Immature natural killer cell (primary cell): ENCODE measurements at regions not wholly inside any gene's neighbourhood (a gene's known extent, or its start where the extent isn't known, plus 50 kb on each side); places are given as distances from the start of the nearest gene placed in this dataset.
"Not testable (repeated sequence)": the region's sequence is repeated elsewhere in the genome, so short reads cannot be mapped to it uniquely, and the experiment has no call there.

Source experiments
- DNase-seq, 3 donors: peaks; one replicate each; pipeline ENCODE4 v3.0.0; 2022; ENCODE audit warnings: mixed read lengths in 1 of 3
- H3K27ac Mint-ChIP-seq, 6 donors: one replicate each; pipeline ENCODE4 v1.8.0; 2020; ENCODE audit warnings: mixed read lengths in 6 of 6, mild to moderate bottlenecking in 5 of 6, inconsistent platforms in 4 of 6, moderate library complexity in 3 of 6
- H3K27me3 Mint-ChIP-seq, 3 donors: one replicate each; pipeline ENCODE4 v1.8.0; 2020 to 2021; ENCODE audit warnings: low read depth in 3 of 3, mild to moderate bottlenecking in 3 of 3, mixed read lengths in 3 of 3, moderate library complexity in 3 of 3, inconsistent platforms in 1 of 3
- H3K36me3 Mint-ChIP-seq, 3 donors: one replicate each; pipeline ENCODE4 v1.8.0; 2020; ENCODE audit warnings: mixed read lengths in 3 of 3, inconsistent platforms in 2 of 3, mild to moderate bottlenecking in 2 of 3
- H3K4me1 Mint-ChIP-seq, 2 donors: one replicate each; pipeline ENCODE4 v1.8.0; 2020; ENCODE audit warnings: inconsistent platforms in 2 of 2, mild to moderate bottlenecking in 2 of 2, mixed read lengths in 2 of 2, moderate library complexity in 1 of 2
- H3K4me3 Mint-ChIP-seq, 5 donors: one replicate each; pipeline ENCODE4 v1.8.0; 2020; ENCODE audit warnings: mild to moderate bottlenecking in 5 of 5, mixed read lengths in 5 of 5, inconsistent platforms in 3 of 5, moderate library complexity in 3 of 5
- H3K9me3 Mint-ChIP-seq, 6 donors: one replicate each; pipeline ENCODE4 v1.8.0; 2020; ENCODE audit warnings: mild to moderate bottlenecking in 6 of 6, mixed read lengths in 6 of 6, inconsistent platforms in 4 of 6, moderate library complexity in 3 of 6

DNA sequence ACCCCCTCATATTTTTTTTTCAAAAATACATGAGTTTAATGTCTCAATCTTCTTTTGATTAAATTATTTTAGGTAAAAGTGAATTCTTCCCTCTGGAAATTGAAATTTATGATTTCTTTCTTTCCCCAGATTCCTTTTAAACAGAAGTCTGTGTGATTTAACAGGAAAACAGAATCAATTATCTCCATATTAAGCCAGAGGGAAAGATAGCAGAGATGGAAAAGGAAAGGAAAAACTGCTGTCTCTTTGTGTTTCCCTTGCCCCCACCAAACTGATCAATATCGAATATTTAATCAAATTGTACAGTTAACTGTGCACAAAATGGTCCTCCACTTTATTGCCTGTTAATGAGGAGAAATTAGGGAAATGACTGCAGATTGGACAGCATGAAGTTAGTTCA, 203.5 kb upstream of the NECTIN3 start:
- Mint-ChIP-seq H3K9me3 (no peaks in the 10 kb centered on the region), H3K4me1 (no peaks in the 10 kb centered on the region), H3K27me3 (no peaks in the 10 kb centered on the region), H3K4me3 (no peak overlapping the region), H3K36me3 (no peaks in the 10 kb centered on the region), H3K27ac (no peak overlapping the region)
- no peak for DNase-seq

GRCh38 chr3:110869736-110870135, 201.9 kb upstream of the NECTIN3 start:
- Mint-ChIP-seq H3K27ac (no peak overlapping the region), H3K36me3 (no peaks in the 10 kb centered on the region), H3K9me3 (peaks cover 0 to 8% (median 6%) of the 10 kb centered on the region in 6 donors), H3K27me3 (no peaks in the 10 kb centered on the region), H3K4me1 (no peaks in the 10 kb centered on the region), H3K4me3 (no peak overlapping the region)
- no peak for DNase-seq

DNA sequence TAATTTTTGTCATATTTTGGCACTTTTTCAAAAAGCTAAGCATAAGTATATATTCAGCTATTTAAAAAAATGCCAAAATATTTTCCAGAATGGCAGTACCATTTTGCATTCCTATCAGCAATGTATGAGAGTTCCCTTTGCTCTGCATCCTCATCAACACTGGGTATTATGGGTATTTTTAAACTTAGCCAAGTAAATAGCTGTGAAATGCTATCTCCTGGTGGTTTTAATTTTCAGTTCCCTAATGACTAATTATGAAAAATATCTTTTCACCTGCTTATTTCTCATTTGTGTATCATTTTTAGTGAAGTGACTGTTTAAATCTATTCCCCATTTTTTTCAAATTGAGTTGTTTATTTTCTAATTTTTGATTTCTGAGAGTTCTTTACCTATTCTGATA, 199.7 kb upstream of the NECTIN3 start:
- no peak for DNase-seq
- no peaks in the 10 kb centered on the region for H3K4me1 Mint-ChIP-seq
- no peaks in the 10 kb centered on the region for H3K27me3 Mint-ChIP-seq
- no peaks in the 10 kb centered on the region for H3K36me3 Mint-ChIP-seq
- no peak overlapping the region for H3K4me3 Mint-ChIP-seq
- peaks cover 0 to 17% (median 9%) of the 10 kb centered on the region in 6 donors for H3K9me3 Mint-ChIP-seq
- H3K27ac Mint-ChIP-seq: no peak overlapping the region

GRCh38 chr3:110878692-110879091, 192.9 kb upstream of the NECTIN3 start:
- no peak overlapping the region for H3K27ac Mint-ChIP-seq
- no peak overlapping the region for H3K4me3 Mint-ChIP-seq
- H3K27me3 Mint-ChIP-seq: no peaks in the 10 kb centered on the region
- no peaks in the 10 kb centered on the region for H3K36me3 Mint-ChIP-seq
- DNase-seq: no peak
- H3K9me3 Mint-ChIP-seq: peaks cover 0 to 17% (median 9%) of the 10 kb centered on the region in 6 donors
- H3K4me1 Mint-ChIP-seq: no peaks in the 10 kb centered on the region

DNA sequence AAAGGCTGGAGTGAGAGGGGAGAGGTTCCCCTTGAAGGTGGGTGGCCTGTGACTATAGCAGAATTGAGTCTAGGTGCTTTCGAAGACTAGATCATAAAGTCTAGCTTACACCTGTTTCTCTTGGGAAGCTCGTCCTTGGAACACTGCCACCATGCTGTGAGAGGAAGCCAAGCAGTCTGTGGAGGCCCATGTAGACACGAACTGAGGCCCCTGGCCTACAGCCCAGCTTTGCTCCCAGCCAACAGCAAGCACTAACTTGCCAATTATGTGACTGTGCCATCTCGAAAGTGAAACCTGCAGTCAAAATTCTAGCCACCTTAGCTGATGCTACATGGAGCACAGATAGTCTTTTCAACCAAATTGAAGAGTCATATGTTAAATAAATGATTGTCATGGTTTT, 190.5 kb upstream of the NECTIN3 start:
- DNase-seq: no peak
- no peaks in the 10 kb centered on the region for H3K36me3 Mint-ChIP-seq
- H3K27me3 Mint-ChIP-seq: no peaks in the 10 kb centered on the region
- H3K4me1 Mint-ChIP-seq: no peaks in the 10 kb centered on the region
- no peak overlapping the region for H3K27ac Mint-ChIP-seq
- peaks cover 0 to under 1% (median 0%) of the 10 kb centered on the region in 6 donors for H3K9me3 Mint-ChIP-seq
- H3K4me3 Mint-ChIP-seq: no peak overlapping the region

- Mint-ChIP-seq H3K4me1 (no peaks in the 10 kb centered on the region), H3K4me3 (no peak overlapping the region), H3K27ac (no peak overlapping the region), H3K9me3 (peaks cover 0 to 2% (median 0%) of the 10 kb centered on the region in 6 donors), H3K27me3 (peaks cover 0 to 2% (median 0%) of the 10 kb centered on the region in 3 donors), H3K36me3 (no peaks in the 10 kb centered on the region)
- DNase-seq: no peak
Observed at GRCh38 chr3:110886222-110886893, 185.3 kb upstream of the NECTIN3 start.

DNA sequence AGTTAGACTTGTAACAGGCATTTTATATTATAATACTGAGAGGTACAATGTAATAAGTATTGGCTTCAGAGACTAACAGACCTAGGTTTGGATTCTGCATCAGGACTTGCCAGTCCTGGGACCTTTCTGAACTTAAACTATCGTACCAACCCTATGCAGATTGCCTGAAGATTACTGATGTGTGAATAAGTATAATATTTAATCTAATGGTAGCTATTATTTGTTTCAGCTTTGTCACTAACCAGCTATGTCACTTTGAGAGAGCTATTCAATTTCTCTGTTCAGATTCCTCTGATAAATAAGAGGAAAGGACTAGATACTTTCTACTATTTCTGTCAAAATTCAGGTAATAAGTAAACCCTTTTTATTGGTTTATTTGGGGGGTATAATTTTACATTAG, 184.4 kb upstream of the NECTIN3 start:
- Mint-ChIP-seq H3K27me3 (peaks cover 0 to 2% (median 0%) of the 10 kb centered on the region in 3 donors), H3K9me3 (peaks cover 0 to 2% (median 0%) of the 10 kb centered on the region in 6 donors), H3K4me3 (no peak overlapping the region), H3K36me3 (no peaks in the 10 kb centered on the region), H3K4me1 (no peaks in the 10 kb centered on the region), H3K27ac (no peak overlapping the region)
- DNase-seq: no peak

DNA sequence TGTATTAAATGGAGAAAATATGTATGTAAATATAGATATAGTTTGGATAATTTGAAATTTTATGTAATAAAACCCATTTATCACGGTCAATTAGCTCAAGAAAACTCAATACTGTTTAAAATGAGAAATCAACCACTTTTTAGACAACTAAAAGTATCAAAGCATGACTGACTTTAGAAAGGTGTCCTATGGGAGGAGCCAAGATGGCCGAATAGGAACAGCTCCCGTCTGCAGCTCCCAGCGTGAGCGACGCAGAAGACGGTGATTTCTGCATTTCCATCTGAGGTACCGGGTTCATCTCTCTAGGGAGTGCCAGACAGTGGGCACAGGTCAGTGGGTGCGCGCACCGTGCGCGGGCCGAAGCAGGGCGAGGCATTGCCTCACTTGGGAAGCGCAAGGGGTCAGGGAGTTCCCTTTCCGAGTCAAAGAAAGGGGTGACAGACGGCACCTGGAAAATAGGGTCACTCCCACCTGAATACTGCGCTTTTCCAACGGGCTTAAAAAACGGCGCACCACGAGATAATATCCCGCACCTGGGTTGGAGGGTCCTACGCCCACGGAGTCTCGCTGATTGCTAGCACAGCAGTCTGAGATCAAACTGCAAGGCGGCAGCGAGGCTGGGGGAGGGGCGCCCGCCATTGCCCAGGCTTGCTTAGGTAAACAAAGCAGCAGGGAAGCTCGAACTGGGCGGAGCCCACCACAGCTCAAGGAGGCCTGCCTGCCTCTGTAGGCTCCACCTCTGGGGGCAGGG, 182.8 kb upstream of the NECTIN3 start:
- DNase-seq, H3K4me3 Mint-ChIP-seq, H3K27ac Mint-ChIP-seq, H3K4me1 Mint-ChIP-seq, H3K36me3 Mint-ChIP-seq, H3K9me3 Mint-ChIP-seq, H3K27me3 Mint-ChIP-seq: not testable (repeated sequence)

DNA sequence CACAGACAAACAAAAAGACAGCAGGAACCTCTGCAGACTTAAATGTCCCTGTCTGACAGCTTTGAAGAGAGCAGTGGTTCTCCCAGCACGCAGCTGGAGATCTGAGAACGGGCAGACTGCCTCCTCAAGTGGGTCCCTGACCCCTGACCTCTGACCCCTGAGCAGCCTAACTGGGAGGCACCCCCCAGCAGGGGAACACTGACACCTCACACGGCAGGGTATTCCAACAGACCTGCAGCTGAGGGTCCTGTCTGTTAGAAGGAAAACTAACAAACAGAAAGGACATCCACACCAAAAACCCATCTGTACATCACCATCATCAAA, 182.3 kb upstream of the NECTIN3 start:
- not testable (repeated sequence) for H3K27ac Mint-ChIP-seq, DNase-seq, H3K4me1 Mint-ChIP-seq, H3K36me3 Mint-ChIP-seq, H3K4me3 Mint-ChIP-seq, H3K9me3 Mint-ChIP-seq, H3K27me3 Mint-ChIP-seq

GRCh38 chr3:110894574-110894973, 177.0 kb upstream of the NECTIN3 start:
- no peak for DNase-seq
- Mint-ChIP-seq H3K4me3 (no peak overlapping the region), H3K9me3 (peaks cover 0 to 3% (median under 1%) of the 10 kb centered on the region in 6 donors), H3K27ac (no peak overlapping the region), H3K27me3 (peaks cover 0 to 4% (median 0%) of the 10 kb centered on the region in 3 donors), H3K4me1 (no peaks in the 10 kb centered on the region), H3K36me3 (no peaks in the 10 kb centered on the region)

GRCh38 chr3:110895054-110895453, 176.6 kb upstream of the NECTIN3 start:
- Mint-ChIP-seq H3K27ac (no peak overlapping the region), H3K9me3 (peaks cover 0 to 3% (median under 1%) of the 10 kb centered on the region in 6 donors), H3K4me3 (no peak overlapping the region), H3K4me1 (no peaks in the 10 kb centered on the region), H3K36me3 (no peaks in the 10 kb centered on the region), H3K27me3 (peaks cover 0 to 4% (median 0%) of the 10 kb centered on the region in 3 donors)
- DNase-seq: no peak

DNA sequence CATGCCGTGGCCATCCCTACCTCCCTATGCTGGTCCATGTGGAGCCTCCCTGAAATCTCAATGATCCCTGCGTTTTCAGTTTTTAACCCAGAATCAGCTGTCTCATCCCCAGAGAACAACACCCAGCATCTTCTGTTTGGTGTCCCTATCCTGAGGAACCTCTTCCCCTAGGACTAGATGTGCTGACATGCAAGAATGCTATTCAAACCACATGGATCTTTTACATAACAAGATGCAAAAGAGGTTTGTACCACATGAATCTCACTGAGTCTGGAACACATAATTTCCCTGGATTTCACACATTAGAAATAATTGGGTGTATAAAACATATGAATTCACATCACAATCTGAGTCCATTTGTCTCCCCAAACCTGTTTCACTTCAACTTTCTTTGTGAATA, 174.6 kb upstream of the NECTIN3 start:
- H3K4me3 Mint-ChIP-seq: no peak overlapping the region
- DNase-seq: no peak
- no peaks in the 10 kb centered on the region for H3K36me3 Mint-ChIP-seq
- no peak overlapping the region for H3K27ac Mint-ChIP-seq
- H3K9me3 Mint-ChIP-seq: peaks cover 0 to 3% (median 0%) of the 10 kb centered on the region in 6 donors
- no peaks in the 10 kb centered on the region for H3K4me1 Mint-ChIP-seq
- H3K27me3 Mint-ChIP-seq: peaks cover 0 to 2% (median 1%) of the 10 kb centered on the region in 3 donors

DNA sequence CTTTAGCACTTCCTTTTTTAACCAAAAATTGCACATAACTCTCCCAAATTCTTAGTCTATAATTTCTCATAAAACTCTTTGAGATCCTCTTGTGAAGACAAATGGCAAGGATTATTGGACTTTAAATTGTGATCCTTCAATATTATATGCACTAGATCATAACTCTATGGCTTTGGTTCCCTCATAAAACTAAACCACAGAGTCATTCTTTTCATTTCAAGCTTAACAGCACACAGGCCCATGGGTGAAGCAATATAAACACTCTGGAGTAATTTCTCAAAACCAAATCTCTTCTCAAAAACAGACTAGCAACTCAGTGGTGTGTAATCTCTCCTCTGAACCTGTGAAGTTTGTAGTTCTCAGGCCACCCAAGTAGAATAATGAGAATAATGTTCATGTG, 171.0 kb upstream of the NECTIN3 start:
- Mint-ChIP-seq H3K27me3 (peaks cover 0 to 2% (median 1%) of the 10 kb centered on the region in 3 donors), H3K4me3 (no peak overlapping the region), H3K4me1 (no peaks in the 10 kb centered on the region), H3K27ac (no peak overlapping the region), H3K36me3 (no peaks in the 10 kb centered on the region), H3K9me3 (peaks cover 0 to 3% (median 0%) of the 10 kb centered on the region in 6 donors)
- no peak for DNase-seq

DNA sequence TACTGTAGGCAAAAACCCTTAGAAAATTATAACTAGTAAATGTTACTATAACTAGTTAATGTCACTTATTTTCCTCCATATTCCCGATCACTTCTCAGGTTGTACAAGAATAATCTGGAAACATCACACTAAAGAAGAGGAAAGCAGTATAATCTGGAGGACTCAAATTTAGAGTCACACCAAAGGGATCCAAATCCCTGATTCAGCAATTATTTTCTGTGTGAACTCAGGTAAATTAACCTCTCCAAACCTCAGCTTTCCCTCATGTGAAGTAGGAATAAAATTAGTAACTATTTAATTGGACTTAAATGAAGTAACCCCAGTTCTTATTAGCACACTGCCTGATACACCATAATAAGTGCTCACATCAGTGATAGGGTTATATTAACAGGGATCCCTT, 170.1 kb upstream of the NECTIN3 start:
- no peaks in the 10 kb centered on the region for H3K36me3 Mint-ChIP-seq
- peaks cover 0 to 5% (median under 1%) of the 10 kb centered on the region in 6 donors for H3K9me3 Mint-ChIP-seq
- no peak overlapping the region for H3K4me3 Mint-ChIP-seq
- peaks cover 0 to 2% (median 1%) of the 10 kb centered on the region in 3 donors for H3K27me3 Mint-ChIP-seq
- no peaks in the 10 kb centered on the region for H3K4me1 Mint-ChIP-seq
- H3K27ac Mint-ChIP-seq: no peak overlapping the region
- DNase-seq: no peak
